ENCODE measurements at regions not wholly inside any gene's neighbourhood (a gene's known extent, or its start where the extent isn't known, plus 50 kb on each side); places are given as distances from the start of the nearest gene placed in this dataset.
"Not testable (repeated sequence)": the region's sequence is repeated elsewhere in the genome, so short reads cannot be mapped to it uniquely, and the experiment has no call there.

DNA sequence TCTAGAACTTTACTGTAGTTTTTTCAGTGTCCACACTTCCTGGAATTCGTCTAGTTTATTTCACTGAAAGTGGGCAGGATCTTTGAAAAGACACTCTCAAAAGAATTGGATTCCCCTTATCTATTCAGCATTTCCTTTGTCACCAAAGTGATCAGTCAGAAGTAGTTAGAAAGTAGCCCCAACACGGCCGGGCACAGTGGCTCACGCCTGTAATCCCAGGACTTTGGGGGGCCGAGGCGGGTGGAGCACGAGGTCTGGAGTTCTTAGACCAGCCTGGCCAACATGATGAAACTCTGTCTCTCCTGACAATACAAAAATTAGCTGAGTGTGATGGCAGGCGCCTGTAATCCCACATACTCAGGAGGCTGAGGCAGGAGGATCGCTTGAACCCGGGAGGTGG, 69.0 kb upstream of the KMT2C start:
- H3K27me3 ChIP-seq (ENCODE audit: insufficient read depth, low read depth, severe bottlenecking), result no peaks in the 10 kb centered on the region
- H3K9me3 ChIP-seq (ENCODE audit: severe bottlenecking), result no peaks in the 10 kb centered on the region

DNA sequence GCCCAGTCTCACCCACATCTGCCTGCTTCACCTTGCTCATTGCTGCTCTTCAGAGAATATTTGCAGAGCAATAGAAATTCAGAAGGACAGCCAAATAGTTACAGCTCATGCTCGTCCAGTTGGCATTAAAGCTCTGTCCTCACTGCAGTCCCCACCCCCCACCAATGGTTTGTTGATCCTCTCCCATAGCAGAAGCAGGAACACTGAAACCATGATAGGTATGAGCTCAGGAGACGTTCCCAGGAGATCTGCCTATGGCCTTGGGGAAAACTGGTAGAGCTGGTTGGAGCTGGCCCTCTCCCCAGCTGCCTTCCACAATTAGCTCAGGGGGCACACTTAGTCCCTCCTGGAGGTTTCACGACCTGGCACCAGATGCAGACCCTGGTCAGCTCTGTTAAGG, 68.6 kb upstream of the KMT2C start:
- H3K27ac ChIP-seq, result no peak overlapping the region
- no peak for DNase-seq
- no peaks in the 10 kb centered on the region for H3K36me3 ChIP-seq
- H3K9me3 ChIP-seq (ENCODE audit: severe bottlenecking), result no peaks in the 10 kb centered on the region
- no peaks in the 10 kb centered on the region for H3K27me3 ChIP-seq (ENCODE audit: insufficient read depth, low read depth, severe bottlenecking)
- TF ChIP-seq, protein P1, sequence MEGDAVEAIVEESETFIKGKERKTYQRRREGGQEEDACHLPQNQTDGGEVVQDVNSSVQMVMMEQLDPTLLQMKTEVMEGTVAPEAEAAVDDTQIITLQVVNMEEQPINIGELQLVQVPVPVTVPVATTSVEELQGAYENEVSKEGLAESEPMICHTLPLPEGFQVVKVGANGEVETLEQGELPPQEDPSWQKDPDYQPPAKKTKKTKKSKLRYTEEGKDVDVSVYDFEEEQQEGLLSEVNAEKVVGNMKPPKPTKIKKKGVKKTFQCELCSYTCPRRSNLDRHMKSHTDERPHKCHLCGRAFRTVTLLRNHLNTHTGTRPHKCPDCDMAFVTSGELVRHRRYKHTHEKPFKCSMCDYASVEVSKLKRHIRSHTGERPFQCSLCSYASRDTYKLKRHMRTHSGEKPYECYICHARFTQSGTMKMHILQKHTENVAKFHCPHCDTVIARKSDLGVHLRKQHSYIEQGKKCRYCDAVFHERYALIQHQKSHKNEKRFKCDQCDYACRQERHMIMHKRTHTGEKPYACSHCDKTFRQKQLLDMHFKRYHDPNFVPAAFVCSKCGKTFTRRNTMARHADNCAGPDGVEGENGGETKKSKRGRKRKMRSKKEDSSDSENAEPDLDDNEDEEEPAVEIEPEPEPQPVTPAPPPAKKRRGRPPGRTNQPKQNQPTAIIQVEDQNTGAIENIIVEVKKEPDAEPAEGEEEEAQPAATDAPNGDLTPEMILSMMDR (IDR thresholded peaks at IDR 0.05; ENCODE audit: low read depth, low read length), result no peak
- no peak overlapping the region for H3K4me3 ChIP-seq (ENCODE audit: low read depth, low read length)

More for the DNA sequence above, 69.0 kb upstream of the KMT2C start:
- DNase-seq, result no peak
- Histone ChIP-seq H3K27ac (no peak overlapping the region), H3K4me3 (ENCODE audit: low read depth, low read length) (no peak overlapping the region), H3K36me3 (no peaks in the 10 kb centered on the region)
- TF ChIP-seq, protein P1 (IDR thresholded peaks at IDR 0.05; ENCODE audit: low read depth, low read length), result no peak

DNA sequence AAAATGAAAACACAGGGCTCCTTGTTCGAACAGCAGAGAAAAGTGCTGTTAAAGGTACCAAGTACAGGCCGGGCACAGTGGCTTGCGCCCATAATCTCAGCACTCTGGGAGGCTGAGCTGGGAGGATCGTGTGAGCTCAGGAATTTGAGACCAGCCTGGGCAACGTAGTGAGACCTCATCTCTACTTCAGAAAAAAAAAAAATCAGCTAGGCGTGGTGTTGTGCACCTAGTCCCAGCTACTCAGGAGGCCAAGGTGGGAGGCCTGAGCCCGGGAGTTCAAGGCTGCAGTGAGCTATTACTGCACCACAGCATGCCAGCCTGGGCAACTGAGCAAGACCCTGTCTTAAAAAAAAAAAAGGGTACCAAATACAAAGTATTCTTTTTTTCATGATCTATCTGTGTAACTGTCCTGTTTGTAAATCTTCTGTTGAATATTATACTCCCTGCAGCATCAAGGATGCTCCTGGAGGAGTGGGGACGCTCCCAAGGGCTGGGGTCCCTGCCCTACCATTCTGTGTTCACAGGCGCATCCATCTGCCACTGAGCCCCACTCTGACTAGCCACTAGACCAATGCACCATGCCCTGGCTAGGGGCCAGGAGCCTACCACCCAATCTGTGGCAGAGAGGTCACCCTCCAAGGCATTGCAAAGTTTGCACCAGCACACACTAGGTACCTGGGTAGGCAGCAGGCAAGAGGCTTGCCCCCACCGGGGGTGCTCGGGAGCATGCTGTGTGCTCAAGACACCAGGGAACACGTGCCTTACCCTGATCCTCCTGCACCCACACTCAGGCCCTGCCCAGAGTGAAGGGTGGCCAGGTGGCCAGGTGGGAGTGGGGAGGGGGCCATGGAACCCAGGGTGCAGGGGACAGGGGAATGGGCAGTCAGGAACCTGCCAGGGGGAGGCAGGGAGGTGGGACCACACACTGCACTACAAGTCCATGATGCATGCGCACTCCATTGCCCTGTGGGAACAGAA, 67.3 kb upstream of the KMT2C start:
- Histone ChIP-seq H3K4me3 (ENCODE audit: low read depth, low read length) (no peak overlapping the region), H3K27me3 (ENCODE audit: insufficient read depth, low read depth, severe bottlenecking) (no peaks in the 10 kb centered on the region), H3K36me3 (no peaks in the 10 kb centered on the region), H3K9me3 (ENCODE audit: severe bottlenecking) (no peaks in the 10 kb centered on the region), H3K27ac (no peak overlapping the region)
- TF ChIP-seq, protein P1 (IDR thresholded peaks at IDR 0.05; ENCODE audit: low read depth, low read length), result no peak
- DNase-seq, result no peak

DNA sequence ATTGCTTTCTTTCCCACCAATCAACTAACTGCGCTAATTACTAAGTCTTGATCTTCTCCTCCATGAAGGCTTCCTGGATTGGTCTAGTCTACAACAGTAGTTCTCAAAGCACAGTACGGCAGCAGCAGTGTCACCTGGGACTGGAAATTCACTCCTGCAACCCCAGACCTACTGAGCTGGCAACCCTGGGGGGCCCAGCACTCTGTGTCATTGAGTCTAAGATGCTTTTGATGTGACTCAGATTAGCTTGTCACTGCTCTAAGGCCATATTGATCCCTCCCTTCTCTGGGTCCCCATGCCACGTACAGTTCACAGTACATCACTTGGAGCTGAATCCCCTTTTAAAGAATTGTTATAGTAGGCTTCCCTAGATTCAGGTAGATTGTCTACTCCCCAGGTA, 65.7 kb upstream of the KMT2C start:
- TF ChIP-seq, protein P1 (IDR thresholded peaks at IDR 0.05; ENCODE audit: low read depth, low read length), result no peak
- DNase-seq, result no peak
- Histone ChIP-seq H3K9me3 (ENCODE audit: severe bottlenecking) (no peaks in the 10 kb centered on the region), H3K36me3 (no peaks in the 10 kb centered on the region), H3K27me3 (ENCODE audit: insufficient read depth, low read depth, severe bottlenecking) (no peaks in the 10 kb centered on the region), H3K4me3 (ENCODE audit: low read depth, low read length) (no peak overlapping the region), H3K27ac (no peak overlapping the region)

DNA sequence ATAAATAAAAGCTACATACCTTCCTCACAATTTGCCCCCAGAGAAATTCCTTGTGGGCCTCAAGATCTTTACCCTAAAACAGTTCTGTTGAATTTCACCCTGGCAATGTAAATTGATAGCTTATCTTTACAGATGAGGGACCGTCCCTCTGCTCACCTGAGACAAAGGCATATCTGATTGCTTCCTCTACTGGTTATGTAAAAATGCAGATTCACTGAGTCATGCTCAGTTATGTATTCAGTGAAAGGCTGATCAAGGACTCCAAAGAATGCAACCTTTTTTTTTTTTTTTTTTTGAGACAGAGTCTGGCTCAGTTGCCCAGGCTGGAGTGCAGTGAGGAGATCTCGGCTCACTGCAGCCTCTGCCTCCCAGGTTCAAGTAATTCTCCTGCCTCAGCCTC, 64.2 kb upstream of the KMT2C start:
- H3K4me3 ChIP-seq (ENCODE audit: low read depth, low read length); H3K27me3 ChIP-seq (ENCODE audit: insufficient read depth, low read depth, severe bottlenecking); DNase-seq; H3K9me3 ChIP-seq (ENCODE audit: severe bottlenecking); H3K36me3 ChIP-seq; H3K27ac ChIP-seq: not testable (repeated sequence)

DNA sequence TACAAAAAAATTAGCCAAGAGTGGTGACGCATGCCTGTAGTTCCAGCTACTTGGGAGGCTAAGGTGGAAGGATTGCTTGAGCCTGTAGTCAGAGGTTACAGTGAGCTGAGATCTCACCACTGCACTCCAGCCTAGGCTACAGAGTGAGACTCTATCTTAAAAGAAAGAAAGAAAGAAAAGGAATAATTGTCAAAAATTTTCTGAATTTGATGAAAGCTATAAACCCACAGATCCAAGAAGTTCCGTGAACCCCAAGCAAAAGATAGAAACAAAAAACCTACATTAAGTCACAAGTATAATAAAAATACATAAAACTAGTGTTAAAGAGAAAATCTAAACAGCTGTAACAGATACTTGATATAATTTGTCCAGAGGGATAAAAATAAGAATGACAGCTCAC, 60.1 kb upstream of the KMT2C start:
- H3K9me3 ChIP-seq (ENCODE audit: severe bottlenecking), result no peaks in the 10 kb centered on the region
- no peak for DNase-seq
- H3K36me3 ChIP-seq, result no peaks in the 10 kb centered on the region
- no peak overlapping the region for H3K27ac ChIP-seq
- TF ChIP-seq, protein P1 (IDR thresholded peaks at IDR 0.05; ENCODE audit: low read depth, low read length), result no peak
- no peaks in the 10 kb centered on the region for H3K27me3 ChIP-seq (ENCODE audit: insufficient read depth, low read depth, severe bottlenecking)
- no peak overlapping the region for H3K4me3 ChIP-seq (ENCODE audit: low read depth, low read length)

Measured in WERI-Rb-1 (cell line).